DMS 273 (cell line): ENCODE measurements at regions not wholly inside any gene's neighbourhood (a gene's known extent, or its start where the extent isn't known, plus 50 kb on each side); places are given as distances from the start of the nearest gene placed in this dataset.
A peak's percentile ranks its signal among the peaks of the same experiment; 100 is the strongest.
"Not testable (repeated sequence)": the region's sequence is repeated elsewhere in the genome, so short reads cannot be mapped to it uniquely, and the experiment has no call there.

Source experiments
- DNase-seq: peaks from one replicate; lab custom pipeline; 2025; ENCODE audit not compliant: unreplicated experiment; lab: John Stamatoyannopoulos, UW

DNA sequence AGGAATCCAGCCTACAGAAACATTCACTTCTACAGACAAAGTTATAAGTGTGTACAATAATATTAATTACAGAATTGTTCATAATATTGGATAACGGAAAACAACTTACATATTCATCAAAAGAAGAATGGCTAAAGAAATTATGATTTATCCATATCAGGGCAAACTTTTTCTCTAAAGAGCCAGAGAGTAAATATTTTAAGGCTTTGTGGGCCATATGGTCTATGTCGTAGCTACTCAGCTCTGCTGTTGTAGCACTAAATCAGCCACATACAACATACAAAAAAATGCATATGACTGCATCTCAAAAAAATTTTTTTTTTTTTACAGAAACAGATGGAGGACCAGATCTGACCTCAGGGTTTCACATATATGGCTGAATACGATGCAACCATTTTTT is 96.7 kb upstream of the GALNT18 start:
- no peak for DNase-seq

DNA sequence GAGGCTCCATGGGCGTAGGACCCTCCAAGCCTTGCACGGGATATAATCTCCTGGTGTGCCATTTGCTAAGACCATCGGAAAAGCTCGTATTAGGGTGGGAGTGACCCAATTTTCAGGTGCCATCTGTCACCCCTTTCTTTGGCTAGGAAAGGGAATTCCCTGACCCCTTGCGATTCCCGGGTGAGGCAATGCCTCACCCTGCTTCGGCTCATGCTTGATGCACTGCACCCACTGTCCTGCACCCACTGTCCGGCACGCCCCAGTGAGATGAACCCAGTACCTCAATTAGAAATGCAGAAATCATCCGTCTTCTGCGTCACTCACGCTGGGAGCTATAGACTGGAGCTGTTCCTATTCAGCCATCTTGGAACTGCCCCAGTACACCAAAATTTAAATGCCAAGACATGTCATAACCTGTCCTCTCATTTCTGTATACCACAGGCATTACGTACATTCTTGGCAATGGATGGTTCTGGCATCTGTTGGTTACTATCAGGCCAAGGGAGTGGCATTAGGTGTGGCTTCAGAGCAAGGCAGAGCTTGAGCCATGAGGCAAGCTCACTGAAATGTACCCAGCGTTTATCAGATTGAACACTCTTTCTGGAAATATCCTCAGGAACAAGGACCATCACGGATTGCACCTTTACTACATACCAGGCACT is 95.4 kb upstream of the GALNT18 start:
- DNase-seq: no peak

DNA sequence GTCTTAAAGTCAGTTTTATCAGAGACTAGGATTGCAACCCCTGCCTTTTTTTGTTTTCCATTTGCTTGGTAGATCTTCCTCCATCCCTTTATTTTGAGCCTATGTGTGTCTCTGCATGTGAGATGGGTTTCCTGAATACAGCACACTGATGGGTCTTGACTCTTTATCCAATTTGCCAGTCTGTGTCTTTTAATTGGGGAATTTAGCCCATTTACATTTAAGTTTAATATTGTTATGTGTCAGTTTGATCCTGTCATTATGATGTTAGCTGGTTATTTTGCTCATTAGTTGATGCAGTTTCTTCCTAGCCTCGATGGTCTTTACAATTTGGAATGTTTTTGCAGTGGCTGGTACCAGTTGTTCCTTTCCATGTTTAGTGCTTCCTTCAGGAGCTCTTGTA is 93.3 kb upstream of the GALNT18 start:
- not testable (repeated sequence) for DNase-seq

DNA sequence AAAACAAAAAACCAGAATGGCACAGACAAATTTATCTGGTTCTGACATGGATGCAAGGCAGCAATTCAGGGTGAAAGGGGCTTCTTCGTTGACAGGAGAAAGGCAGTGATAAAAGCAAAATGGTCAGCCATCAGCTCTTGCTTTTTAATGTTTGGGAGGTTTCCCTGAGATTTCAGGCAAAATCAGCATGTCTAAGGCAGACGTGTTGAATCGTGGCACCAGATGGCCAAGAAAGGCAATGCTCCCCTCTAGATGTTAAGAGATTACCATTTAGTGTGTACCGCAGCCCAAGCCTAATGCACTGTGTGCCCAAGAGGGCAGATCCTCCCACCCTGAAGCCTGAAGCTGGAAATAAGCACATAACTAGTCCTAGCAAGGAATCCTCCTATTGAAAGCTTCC is 88.8 kb upstream of the GALNT18 start:
- peak; percentile 49 for DNase-seq

DNA sequence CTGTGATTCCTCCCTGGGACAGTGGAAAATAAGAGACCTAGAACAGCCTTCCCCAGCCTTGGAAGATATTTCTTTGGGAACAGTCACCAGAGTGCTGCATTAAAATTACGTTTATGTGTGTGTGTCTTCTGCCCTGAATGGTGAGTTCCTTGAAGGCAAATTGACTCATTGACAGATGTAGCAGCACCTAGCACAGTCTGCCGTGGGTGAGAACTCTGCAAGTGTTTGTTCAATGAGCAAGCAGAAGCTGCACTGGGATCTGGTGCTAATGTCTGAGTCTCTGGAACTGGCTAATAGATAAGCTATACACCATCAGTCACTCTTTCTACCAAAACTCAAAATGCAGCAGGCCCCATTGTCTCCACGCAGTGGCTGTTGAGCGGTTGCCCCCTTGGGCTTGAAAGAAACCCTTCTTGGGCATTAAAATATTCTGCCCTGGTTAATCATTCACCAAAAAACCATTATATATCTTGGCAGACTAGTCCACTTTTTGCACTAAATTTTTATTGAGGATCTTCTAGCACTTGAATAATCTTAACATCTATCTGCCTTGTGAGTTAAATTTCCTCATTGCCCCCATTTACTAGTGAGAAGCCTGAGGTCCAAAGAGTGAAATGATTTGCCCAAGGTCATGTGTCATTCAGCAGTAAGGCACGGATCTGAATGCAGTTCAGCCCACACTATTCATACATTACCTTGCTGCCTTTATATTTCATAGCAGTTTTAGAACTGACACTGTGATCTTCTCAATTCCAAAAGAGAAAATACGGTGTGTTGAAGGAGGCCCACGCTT is 87.8 kb upstream of the GALNT18 start:
- no peak for DNase-seq

DNA sequence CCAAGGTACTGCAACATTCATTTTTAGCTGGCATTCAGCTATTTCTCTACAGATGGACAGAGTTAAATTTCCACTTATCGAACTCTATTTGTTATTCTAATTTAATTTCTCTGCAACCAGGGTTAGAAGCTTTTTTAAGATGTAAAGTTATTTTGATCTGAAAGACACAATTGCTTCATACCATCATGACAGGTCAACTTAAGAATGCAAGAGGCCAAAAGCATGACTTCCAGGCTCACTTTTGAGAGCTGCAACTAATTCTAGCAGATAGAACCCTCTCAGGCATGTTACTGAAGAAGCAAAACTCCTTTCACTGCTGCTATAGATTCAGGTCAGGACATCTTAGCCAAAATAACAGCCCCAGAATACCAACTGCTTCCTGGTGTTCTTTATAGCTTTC is 86.5 kb upstream of the GALNT18 start:
- DNase-seq: no peak

DNA sequence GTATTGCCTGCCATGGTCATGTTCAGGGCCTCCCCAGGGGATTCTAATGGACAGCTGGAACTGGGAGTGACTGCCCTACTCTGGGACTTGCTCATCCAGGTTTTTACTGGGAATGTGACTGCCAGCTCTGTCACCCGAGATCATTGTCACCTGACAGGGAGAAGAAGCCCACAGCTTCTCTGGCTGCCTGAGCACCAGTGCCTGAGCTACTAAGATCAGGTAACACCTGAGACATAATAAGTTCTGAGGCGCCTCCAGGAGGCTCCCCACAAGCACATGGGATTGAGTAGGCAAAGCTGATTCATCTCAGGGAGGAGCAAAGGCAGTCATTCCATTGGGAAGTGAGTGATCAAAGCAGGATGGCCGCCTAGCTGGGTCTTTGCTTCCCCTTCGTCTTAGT is 84.2 kb upstream of the GALNT18 start:
- no peak for DNase-seq

DNA sequence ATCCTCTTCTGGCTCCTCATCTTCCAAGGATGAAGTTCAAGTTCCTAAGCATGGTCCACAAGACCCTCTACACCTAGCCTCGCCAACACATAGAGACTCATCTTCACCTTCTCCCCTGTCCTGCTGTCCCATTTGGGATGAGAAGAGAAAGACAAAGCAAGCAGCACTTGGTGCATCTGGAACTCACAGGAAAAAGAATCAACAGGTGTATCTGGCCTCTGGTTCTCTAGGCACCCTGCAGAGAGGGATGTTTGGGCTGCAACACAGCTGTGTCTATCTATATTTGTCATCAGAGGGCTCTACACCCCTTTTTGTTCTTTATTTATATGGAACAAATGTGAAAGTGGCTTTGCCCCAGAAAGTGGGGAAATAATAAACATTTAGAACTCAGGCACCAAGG is 82.1 kb upstream of the GALNT18 start:
- no peak for DNase-seq

DNA sequence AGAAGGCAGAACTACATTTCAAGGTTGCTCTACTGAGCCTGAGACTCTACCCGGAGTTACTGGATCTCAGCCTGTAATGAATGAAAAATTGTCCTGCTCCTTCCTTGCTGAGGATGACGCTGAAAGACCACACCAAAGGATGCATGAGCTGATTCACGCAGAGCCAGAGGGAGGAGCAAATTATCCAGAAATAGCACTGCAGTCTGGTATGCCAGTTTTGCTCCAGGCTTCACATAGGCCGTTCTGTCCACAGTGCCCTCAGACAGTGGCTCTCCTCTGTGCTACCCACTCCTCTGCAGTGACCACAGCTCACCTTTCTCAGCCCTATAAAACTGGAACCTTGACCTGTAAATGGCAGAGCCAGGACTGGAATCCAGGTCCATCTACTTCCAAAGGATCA is 79.3 kb upstream of the GALNT18 start:
- no peak for DNase-seq

DNA sequence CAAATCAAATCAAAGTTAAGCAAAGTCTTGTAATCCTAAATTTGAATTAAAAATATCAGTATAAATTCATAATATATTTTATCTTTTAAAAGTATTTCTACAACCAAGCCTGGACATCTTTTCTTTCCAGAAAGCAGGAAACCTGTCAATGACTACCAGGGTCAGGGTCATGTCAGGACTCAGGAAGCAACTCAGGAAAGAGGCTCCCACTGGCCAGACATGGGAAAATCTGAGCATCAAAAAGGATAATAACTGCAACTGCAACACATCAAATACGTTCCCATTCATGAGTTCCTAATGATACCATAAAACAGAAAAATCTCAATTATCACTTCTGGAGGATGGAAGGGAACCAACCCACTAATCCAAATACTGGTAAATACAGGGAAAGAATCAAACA is 76.0 kb upstream of the GALNT18 start:
- no peak for DNase-seq

DNA sequence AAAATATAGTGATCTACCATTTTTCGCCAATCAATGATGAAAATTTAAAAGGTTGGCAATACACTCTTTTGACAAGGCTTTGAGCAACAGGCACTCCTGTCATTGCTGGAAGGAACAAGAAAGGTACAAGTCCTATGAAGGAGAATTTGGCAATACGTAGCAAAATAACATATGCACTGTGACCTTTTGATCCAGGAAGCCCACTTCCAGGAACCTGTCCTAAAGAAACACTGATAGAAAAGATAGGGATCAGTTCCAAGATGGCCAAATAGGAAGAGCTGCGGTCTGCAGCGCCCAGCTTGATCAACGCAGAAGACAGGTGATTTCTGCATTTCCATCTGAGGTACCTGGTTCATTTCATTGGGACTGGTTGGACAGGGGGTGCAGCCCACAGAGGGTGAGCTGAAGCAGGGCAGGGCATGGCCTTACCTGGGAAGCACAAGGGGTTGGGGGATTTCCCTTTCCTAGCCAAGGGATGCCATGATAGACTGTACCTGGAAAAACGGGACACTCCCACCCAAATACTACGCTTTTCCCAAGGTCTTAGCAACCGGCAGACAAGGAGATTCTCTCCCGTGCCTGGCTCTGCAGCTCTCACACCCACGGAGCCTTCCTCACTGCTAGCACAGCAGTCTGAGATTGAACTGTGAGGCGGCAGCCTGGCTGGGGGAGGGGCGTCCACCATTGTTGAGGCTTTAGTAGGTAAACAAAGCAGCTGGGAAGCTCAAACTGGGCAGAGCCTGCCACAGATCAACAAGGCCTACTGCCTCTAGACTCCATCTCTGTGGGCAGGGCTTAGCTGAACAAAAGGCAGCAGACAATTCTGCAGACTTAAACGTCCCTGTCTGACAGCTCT is 69.7 kb upstream of the GALNT18 start:
- no peak for DNase-seq

DNA sequence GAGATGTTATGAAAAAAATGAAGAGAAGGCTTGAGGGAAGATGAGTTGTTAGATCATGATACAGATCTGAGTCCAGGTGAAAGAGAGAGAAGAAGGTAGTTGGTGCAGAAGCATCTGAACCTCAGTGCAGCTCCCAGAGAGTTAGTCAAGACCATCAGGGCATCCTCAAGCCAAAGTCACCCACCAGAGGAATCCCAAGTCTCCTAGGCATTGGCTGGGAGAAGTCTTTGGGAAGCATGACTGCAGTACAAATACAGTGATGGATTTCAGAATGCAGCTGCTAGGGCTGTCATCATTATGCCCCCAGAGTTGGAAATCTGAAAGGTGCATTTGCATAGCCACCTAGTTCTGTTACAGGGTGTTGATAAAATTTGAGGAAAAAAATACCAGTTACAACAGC is 59.7 kb upstream of the GALNT18 start:
- DNase-seq: no peak

DNA sequence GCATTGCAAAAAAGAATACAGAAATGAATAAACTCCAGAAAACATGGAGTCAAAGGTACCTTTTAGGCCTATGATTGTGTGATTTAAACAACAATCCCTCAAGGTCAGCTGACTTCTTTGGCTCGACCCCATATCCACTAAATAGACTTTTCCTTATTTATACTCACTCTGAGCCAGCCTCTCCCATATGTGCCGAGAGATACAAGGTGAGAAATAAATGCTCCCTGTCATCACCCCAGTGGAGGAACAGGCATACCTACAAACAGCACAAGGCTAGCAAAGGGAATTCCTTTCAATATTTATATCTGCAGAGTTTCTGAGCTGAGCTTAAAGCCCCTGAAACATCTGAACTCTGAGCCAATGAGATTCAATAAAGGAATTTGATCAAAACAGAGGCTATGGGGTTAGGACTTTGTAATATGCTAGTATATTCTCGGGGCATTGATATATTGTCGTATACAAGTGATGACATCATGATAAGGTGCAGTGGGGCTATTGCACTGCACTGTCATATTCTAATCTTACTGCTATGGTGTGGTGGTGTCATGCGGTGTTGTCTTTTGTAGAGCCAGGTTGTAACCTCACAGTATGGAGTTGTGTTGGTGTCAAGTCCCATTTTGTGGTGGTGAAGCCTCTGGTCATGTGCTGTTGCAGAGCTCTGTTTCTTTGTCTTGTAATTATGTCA is 56.0 kb upstream of the GALNT18 start:
- DNase-seq: no peak

DNA sequence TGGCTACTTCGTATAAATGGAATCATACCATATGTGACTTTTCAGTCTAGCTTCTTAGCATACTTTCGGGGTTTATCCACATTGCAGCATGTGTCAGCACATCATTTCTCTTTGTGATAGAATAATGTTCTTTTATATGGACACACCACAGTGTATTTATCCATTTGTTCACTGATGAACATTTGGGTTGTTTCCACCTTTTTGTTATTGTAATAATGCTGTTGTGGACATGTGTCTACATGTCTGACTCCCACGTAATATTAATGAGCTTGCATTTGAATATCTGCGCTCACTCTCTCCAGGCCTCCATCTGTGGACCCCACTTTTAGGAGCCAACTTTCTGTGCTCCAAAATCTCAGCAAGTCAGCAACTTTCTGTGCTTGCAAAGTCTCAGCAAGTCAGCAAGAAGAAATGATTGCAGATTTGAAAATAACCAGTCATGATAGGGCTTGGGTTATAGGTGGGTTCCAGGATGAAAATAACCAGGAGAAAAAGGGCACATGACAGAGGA is 53.9 kb upstream of the GALNT18 start:
- DNase-seq: no peak

DNA sequence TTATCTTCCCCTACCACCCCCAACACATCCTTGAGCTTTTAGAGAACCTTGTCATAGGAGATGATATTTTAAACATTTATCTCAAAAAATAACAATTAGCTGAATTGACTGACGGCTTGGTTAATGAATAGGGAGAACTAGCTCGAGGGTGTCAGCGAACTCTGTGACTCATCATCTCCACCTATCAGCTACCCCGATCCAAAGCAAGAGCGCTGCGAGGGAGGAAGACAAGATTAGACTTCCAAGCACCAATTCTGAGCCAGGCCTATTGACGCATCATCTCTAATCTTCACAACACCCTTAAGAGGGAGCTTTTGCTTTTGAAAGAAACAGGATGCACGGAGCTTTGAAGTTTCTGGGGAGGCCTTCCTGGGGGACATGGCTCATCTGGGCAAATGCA is 51.0 kb upstream of the GALNT18 start:
- DNase-seq: no peak

DNA sequence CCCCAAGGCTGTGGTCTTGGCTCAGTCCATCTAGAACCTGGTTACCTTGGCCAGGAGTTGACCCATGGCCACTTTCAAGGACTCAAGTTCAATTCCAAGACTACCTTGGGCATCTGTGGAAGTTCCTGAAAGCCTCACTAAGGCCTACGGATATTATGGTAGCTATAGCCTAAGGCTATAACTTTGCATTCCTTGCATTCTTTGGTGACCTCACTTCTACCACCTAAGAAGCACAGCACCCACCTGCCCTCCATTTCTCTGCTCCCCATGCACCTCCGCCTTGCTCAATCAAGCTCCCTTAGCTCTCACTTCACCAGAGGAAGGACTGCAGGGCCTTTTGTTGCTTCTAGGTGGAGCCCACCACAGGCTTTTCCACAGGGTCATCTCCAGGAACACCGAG is 50.3 kb upstream of the GALNT18 start:
- DNase-seq: no peak
